Body of pancreas (tissue), 4 donors: ENCODE measurements at regions not wholly inside any gene's neighbourhood (a gene's known extent, or its start where the extent isn't known, plus 50 kb on each side); places are given as distances from the start of the nearest gene placed in this dataset.

ENCODE experiments used
- CTCF ChIP-seq, 7 experiments: fragments of 450-650 bp in 4 of 7; fragments of 200-600 bp in 3 of 7; sonication (generic) in 3 of 7; IDR thresholded peaks; one replicate each; pipeline ENCODE4 v1.5.1; 2016 to 2019; ENCODE audit warnings: antibody characterized with exemption in 7 of 7
- POLR2A ChIP-seq, 3 donors: fragments of 450-650 bp; IDR thresholded peaks; one replicate each; pipeline ENCODE4 v1.6.1; 2016; ENCODE audit warnings: antibody characterized with exemption in 3 of 3, mild to moderate bottlenecking in 2 of 3

GRCh38 chr5:147174671-147175265 is 60.1 kb upstream of the STK32A start:
- TF ChIP-seq CTCF (IDR thresholded peaks at IDR 0.05), result no peak
- TF ChIP-seq POLR2A (IDR thresholded peaks at IDR 0.05), result no peak
